ENCODE measurements at regions not wholly inside any gene's neighbourhood (a gene's known extent, or its start where the extent isn't known, plus 50 kb on each side); places are given as distances from the start of the nearest gene placed in this dataset.

DNA sequence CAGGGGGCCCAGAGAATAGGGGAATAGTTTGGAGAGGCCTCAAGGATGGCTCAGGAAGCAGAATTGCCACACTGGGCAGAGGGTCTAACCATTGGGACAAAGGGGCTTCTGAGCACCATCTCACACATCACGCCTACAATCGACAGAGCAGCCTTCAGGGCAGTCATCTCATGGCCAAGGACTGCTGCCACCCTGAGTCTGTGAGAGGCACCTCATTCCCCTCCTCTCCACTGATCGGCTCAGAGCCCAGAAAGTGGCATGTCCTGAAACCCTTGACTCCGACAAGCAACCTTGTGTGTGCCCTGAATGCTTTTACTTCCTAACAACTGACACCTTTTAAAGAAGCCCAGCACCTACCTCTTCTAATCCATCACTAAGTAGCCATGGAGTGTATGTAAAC lies 128.9 kb upstream of the PTPN3 start:
- Histone ChIP-seq H3K36me3 (ENCODE audit: insufficient read depth, low read length) (no peaks in the 10 kb centered on the region), H3K4me3 (ENCODE audit: low read length) (no peak overlapping the region), H3K4me2 (ENCODE audit: low read depth, low read length, poor library complexity, severe bottlenecking) (no peak overlapping the region), H3K9me3 (ENCODE audit: low read length) (no peaks in the 10 kb centered on the region), H3K27ac (ENCODE audit: low read length) (no peak overlapping the region), H3K27me3 (ENCODE audit: low read length) (no peaks in the 10 kb centered on the region), H3K4me1 (ENCODE audit: low read length) (no peaks in the 10 kb centered on the region), H4K20me1 (ENCODE audit: insufficient read depth, low read depth, low read length) (no peaks in the 10 kb centered on the region), H3K79me2 (ENCODE audit: low read length) (no peaks in the 10 kb centered on the region), H2AFZ (ENCODE audit: low read length) (no peak overlapping the region), H3K9ac (ENCODE audit: low read length) (no peak overlapping the region), H3K9me2 (replicated peaks; ENCODE audit: insufficient read depth, low read length) (no peaks in the 10 kb centered on the region)
- DNase-seq = no peak

DNA sequence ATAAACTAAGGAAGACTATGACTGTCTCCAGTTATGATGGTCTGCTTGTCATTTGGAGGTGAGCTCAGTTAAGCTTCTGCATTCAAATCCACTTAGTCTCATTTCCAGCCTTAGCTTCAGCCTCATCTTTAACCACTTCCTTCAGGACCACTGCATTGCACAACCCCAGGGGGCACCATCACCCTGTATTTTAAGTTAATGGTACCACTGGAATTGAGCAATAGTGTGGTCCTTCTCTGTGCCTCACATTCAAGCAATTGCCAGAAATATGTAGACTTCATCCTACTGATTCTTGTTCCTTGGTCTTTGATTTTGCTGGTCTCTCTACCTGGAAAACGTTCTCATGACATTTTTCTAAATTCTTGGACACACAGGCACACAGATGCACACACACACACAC lies 131.5 kb upstream of the PTPN3 start:
- Histone ChIP-seq H3K9ac (ENCODE audit: low read length) (no peak overlapping the region), H3K79me2 (ENCODE audit: low read length) (no peaks in the 10 kb centered on the region), H4K20me1 (ENCODE audit: insufficient read depth, low read depth, low read length) (no peaks in the 10 kb centered on the region), H3K27ac (ENCODE audit: low read length) (no peak overlapping the region), H2AFZ (ENCODE audit: low read length) (no peak overlapping the region), H3K9me3 (ENCODE audit: low read length) (no peaks in the 10 kb centered on the region), H3K4me3 (ENCODE audit: low read length) (no peak overlapping the region), H3K9me2 (replicated peaks; ENCODE audit: insufficient read depth, low read length) (no peaks in the 10 kb centered on the region), H3K4me2 (ENCODE audit: low read depth, low read length, poor library complexity, severe bottlenecking) (no peak overlapping the region), H3K27me3 (ENCODE audit: low read length) (no peaks in the 10 kb centered on the region), H3K4me1 (ENCODE audit: low read length) (no peaks in the 10 kb centered on the region), H3K36me3 (ENCODE audit: insufficient read depth, low read length) (no peaks in the 10 kb centered on the region)
- no peak for DNase-seq

DNA sequence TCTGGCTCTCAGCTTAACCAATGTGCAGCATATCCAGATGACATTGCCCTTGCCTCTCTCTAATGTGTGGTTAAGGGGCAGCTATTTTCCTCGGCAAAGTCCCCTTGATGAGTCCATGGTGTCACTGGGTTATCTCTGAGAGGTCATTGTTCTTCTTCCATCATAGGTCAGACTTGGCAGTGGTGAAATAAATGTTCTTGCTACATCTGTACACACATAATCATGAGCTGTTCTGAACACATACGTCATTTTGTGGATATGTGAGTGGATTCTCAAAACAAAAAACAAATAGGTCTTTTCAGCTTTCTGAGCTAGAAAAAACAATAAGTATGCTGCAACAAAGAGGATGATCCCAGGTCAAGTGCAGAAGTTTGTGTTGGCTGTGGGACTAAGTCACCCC lies 134.7 kb upstream of the PTPN3 start:
- Histone ChIP-seq H3K4me3 (ENCODE audit: low read length) (no peak overlapping the region), H3K9me3 (ENCODE audit: low read length) (no peaks in the 10 kb centered on the region), H2AFZ (ENCODE audit: low read length) (no peak overlapping the region), H3K4me2 (ENCODE audit: low read depth, low read length, poor library complexity, severe bottlenecking) (no peak overlapping the region), H3K4me1 (ENCODE audit: low read length) (no peaks in the 10 kb centered on the region), H3K27ac (ENCODE audit: low read length) (no peak overlapping the region), H4K20me1 (ENCODE audit: insufficient read depth, low read depth, low read length) (no peaks in the 10 kb centered on the region), H3K9ac (ENCODE audit: low read length) (no peak overlapping the region), H3K36me3 (ENCODE audit: insufficient read depth, low read length) (no peaks in the 10 kb centered on the region), H3K79me2 (ENCODE audit: low read length) (no peaks in the 10 kb centered on the region), H3K27me3 (ENCODE audit: low read length) (no peaks in the 10 kb centered on the region), H3K9me2 (replicated peaks; ENCODE audit: insufficient read depth, low read length) (no peaks in the 10 kb centered on the region)
- no peak for DNase-seq

DNA sequence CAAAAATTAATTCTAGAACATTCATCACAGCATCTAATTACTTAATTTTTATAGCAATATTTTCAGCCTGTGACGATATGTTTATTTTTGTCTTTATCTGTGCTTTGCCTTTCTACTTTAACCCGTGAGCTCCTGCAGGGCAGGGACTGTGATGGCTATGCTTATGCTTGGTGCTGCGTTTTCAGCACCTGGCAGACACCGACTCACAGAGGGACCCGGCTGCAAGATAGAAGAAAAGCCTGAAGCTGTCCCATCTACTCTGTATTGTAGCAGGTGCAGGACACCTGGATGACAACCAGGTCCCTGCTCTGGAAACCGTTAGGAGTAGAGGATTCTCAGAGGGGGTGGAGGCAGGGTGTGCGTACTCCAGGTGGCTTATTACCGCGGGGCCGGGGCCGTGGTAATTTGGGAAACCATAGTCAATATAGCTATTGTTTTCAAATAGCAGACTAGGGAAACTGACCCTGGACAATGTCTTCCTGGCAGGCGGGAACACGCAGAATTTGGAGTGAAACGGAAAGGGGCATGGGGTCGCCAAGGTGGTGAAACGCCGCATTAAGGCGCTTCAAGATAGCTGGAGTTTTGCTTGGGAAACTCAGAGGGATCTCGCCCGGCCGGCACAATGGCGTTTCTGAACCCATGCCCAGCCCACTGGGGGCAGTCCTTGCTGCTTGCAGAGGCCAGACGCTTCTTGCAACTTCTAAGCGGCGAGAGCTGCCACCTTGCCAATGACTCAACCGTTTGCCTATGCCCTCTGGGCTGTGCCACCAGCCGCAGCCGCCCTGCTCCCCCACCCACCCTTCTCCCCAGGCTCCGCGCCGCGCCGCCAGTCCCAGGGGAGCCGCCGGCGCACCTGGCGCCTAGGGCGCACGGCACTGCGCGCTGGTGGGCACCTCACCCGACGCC lies 140.1 kb upstream of the PALM2AKAP2 start:
- Histone ChIP-seq H3K4me1 (ENCODE audit: low read length) (no peaks in the 10 kb centered on the region), H3K4me2 (ENCODE audit: low read depth, low read length, poor library complexity, severe bottlenecking) (no peak overlapping the region), H3K27ac (ENCODE audit: low read length) (no peak overlapping the region), H3K4me3 (ENCODE audit: low read length) (no peak overlapping the region), H3K36me3 (ENCODE audit: insufficient read depth, low read length) (no peaks in the 10 kb centered on the region), H3K9me3 (ENCODE audit: low read length) (no peaks in the 10 kb centered on the region), H3K9ac (ENCODE audit: low read length) (no peak overlapping the region), H2AFZ (ENCODE audit: low read length) (no peak overlapping the region), H3K79me2 (ENCODE audit: low read length) (no peaks in the 10 kb centered on the region), H3K27me3 (ENCODE audit: low read length) (no peaks in the 10 kb centered on the region), H3K9me2 (replicated peaks; ENCODE audit: insufficient read depth, low read length) (no peaks in the 10 kb centered on the region), H4K20me1 (ENCODE audit: insufficient read depth, low read depth, low read length) (no peaks in the 10 kb centered on the region)
- no peak for DNase-seq

DNA sequence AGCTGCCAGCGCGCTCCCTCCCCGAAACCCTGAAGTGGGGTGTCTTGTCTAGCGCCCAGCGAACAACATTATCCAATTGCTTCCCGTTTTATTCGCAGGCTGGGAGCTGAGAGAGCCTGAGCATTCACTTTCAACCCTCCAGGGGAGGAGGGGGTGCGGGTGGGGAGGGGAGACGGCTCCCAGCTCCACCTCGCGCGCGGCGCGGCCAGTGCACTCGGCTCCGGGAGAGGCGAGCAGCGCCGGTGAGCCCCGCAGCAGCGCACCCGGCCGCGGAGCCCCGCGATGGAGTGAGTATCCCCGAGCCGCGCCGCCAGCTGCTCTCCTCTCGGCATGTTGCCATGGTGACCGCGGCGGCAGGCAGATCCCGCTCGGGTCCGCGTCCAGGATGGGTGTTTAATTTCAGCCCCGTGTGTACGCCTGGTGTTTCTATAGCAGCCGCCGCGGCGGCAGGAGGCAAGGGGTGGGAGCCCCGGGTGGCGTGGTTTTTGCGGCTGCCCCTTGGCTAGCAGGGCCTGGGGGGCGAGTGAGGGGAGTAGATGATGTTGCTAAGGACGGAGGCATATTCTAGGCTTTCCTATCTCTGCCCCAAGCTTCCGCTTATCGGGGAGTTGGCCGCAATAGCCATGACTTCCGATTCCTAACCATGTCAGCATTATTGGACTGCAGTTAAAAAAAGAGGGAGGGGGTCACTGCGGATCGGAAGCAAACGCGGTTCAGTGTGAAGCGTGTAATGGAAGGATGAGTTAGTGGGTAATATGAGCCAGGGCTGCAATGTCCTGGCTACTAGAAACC lies 139.2 kb upstream of the PALM2AKAP2 start:
- Histone ChIP-seq H3K4me2 (ENCODE audit: low read depth, low read length, poor library complexity, severe bottlenecking) (no peak overlapping the region), H4K20me1 (ENCODE audit: insufficient read depth, low read depth, low read length) (no peaks in the 10 kb centered on the region), H3K9me2 (replicated peaks; ENCODE audit: insufficient read depth, low read length) (no peaks in the 10 kb centered on the region), H3K4me1 (ENCODE audit: low read length) (no peaks in the 10 kb centered on the region), H3K9ac (ENCODE audit: low read length) (no peak overlapping the region), H3K4me3 (ENCODE audit: low read length) (no peak overlapping the region), H3K9me3 (ENCODE audit: low read length) (no peaks in the 10 kb centered on the region), H3K27me3 (ENCODE audit: low read length) (no peaks in the 10 kb centered on the region), H2AFZ (ENCODE audit: low read length) (no peak overlapping the region), H3K79me2 (ENCODE audit: low read length) (no peaks in the 10 kb centered on the region), H3K27ac (ENCODE audit: low read length) (no peak overlapping the region), H3K36me3 (ENCODE audit: insufficient read depth, low read length) (no peaks in the 10 kb centered on the region)
- DNase-seq = no peak

DNA sequence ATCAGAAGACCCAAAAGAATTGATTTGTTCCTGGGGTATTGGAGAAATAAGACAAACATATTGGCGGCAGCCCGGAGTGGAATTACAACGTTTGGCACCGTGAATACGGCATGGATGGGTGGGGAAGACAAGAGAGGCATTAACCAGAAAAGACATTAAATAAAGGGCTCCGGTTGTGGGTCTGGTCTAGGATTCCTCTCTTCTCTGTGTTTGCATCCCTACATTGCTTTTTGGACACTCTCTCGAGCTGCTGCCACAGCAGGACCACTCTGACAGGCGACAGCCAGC lies 138.7 kb upstream of the PALM2AKAP2 start:
- H3K79me2 ChIP-seq (ENCODE audit: low read length) = no peaks in the 10 kb centered on the region
- H3K4me1 ChIP-seq (ENCODE audit: low read length) = no peaks in the 10 kb centered on the region
- no peaks in the 10 kb centered on the region for H3K27me3 ChIP-seq (ENCODE audit: low read length)
- H3K36me3 ChIP-seq (ENCODE audit: insufficient read depth, low read length) = no peaks in the 10 kb centered on the region
- no peak for DNase-seq
- no peak overlapping the region for H3K9ac ChIP-seq (ENCODE audit: low read length)
- H3K9me3 ChIP-seq (ENCODE audit: low read length) = no peaks in the 10 kb centered on the region
- no peak overlapping the region for H3K27ac ChIP-seq (ENCODE audit: low read length)
- H3K9me2 ChIP-seq (replicated peaks; ENCODE audit: insufficient read depth, low read length) = no peaks in the 10 kb centered on the region
- no peak overlapping the region for H3K4me3 ChIP-seq (ENCODE audit: low read length)
- no peak overlapping the region for H2AFZ ChIP-seq (ENCODE audit: low read length)
- H4K20me1 ChIP-seq (ENCODE audit: insufficient read depth, low read depth, low read length) = no peaks in the 10 kb centered on the region
- no peak overlapping the region for H3K4me2 ChIP-seq (ENCODE audit: low read depth, low read length, poor library complexity, severe bottlenecking)

DNA sequence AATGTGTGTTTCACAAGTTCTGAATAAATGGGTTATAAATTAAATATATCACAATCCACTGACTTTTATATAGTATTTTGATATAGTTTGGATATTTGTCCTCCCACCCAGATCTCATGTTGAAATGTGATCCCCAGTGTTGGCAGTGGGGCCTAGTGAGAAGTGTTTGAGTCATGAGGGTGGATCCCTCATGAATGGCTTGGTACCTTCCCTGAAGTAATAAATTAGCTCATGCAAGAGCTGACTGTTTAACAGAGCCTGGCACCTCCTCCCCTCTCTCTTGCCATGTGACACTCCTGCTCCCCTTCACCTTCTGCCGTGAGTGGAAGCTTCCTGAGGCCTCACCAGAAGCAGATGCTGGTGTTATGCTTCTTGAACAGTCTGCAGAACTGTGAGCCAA lies 127.9 kb upstream of the PALM2AKAP2 start:
- H3K27ac ChIP-seq (ENCODE audit: low read length) = no peak overlapping the region
- no peaks in the 10 kb centered on the region for H3K79me2 ChIP-seq (ENCODE audit: low read length)
- H3K9ac ChIP-seq (ENCODE audit: low read length) = no peak overlapping the region
- no peaks in the 10 kb centered on the region for H3K9me3 ChIP-seq (ENCODE audit: low read length)
- no peak overlapping the region for H3K4me3 ChIP-seq (ENCODE audit: low read length)
- no peak for DNase-seq
- H3K9me2 ChIP-seq (replicated peaks; ENCODE audit: insufficient read depth, low read length) = no peaks in the 10 kb centered on the region
- H3K36me3 ChIP-seq (ENCODE audit: insufficient read depth, low read length) = no peaks in the 10 kb centered on the region
- H3K4me2 ChIP-seq (ENCODE audit: low read depth, low read length, poor library complexity, severe bottlenecking) = no peak overlapping the region
- no peaks in the 10 kb centered on the region for H3K4me1 ChIP-seq (ENCODE audit: low read length)
- H3K27me3 ChIP-seq (ENCODE audit: low read length) = no peaks in the 10 kb centered on the region
- H2AFZ ChIP-seq (ENCODE audit: low read length) = no peak overlapping the region
- H4K20me1 ChIP-seq (ENCODE audit: insufficient read depth, low read depth, low read length) = no peaks in the 10 kb centered on the region

DNA sequence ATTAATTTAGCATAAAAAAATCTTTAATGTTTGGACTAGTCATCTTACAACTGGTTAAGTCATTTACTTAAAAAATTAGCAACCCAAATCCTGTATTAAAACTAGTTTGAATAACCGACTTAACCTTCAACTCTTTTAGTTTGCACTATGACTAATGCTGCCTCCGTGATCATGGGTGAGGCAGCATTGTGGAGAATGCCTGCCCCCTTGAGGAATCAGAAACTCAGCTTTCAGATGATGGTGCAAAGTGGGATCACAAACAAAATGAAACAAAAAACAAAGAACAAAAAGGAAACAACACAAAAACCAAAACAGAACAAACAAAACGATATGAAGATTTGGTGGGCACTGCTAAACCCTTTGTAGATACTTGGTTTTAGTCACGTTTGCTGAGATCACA lies 127.0 kb upstream of the PALM2AKAP2 start:
- H3K36me3 ChIP-seq (ENCODE audit: insufficient read depth, low read length) = no peaks in the 10 kb centered on the region
- H3K27me3 ChIP-seq (ENCODE audit: low read length) = no peaks in the 10 kb centered on the region
- H3K27ac ChIP-seq (ENCODE audit: low read length) = no peak overlapping the region
- no peak overlapping the region for H3K4me2 ChIP-seq (ENCODE audit: low read depth, low read length, poor library complexity, severe bottlenecking)
- H3K9me3 ChIP-seq (ENCODE audit: low read length) = no peaks in the 10 kb centered on the region
- no peaks in the 10 kb centered on the region for H4K20me1 ChIP-seq (ENCODE audit: insufficient read depth, low read depth, low read length)
- H3K9ac ChIP-seq (ENCODE audit: low read length) = no peak overlapping the region
- DNase-seq = peak; percentile 42
- no peaks in the 10 kb centered on the region for H3K4me1 ChIP-seq (ENCODE audit: low read length)
- no peaks in the 10 kb centered on the region for H3K9me2 ChIP-seq (replicated peaks; ENCODE audit: insufficient read depth, low read length)
- H3K79me2 ChIP-seq (ENCODE audit: low read length) = no peaks in the 10 kb centered on the region
- H3K4me3 ChIP-seq (ENCODE audit: low read length) = no peak overlapping the region
- H2AFZ ChIP-seq (ENCODE audit: low read length) = no peak overlapping the region
